ENCODE measurements at regions not wholly inside any gene's neighbourhood (a gene's known extent, or its start where the extent isn't known, plus 50 kb on each side); places are given as distances from the start of the nearest gene placed in this dataset.

GRCh38 chr6:21772884-21773575 is 179.5 kb downstream of the SOX4 start:
- TF ChIP-seq CTCF (IDR thresholded peaks at IDR 0.05) = no peak
- TF ChIP-seq EP300 (IDR thresholded peaks at IDR 0.05) = no peak
- TF ChIP-seq POLR2A (IDR thresholded peaks at IDR 0.05) = no peak
